Suppressor macrophage (primary cell): ENCODE measurements at regions not wholly inside any gene's neighbourhood (a gene's known extent, or its start where the extent isn't known, plus 50 kb on each side); places are given as distances from the start of the nearest gene placed in this dataset.
"Not testable (repeated sequence)": the region's sequence is repeated elsewhere in the genome, so short reads cannot be mapped to it uniquely, and the experiment has no call there.

Source experiments
- DNase-seq, 4 experiments: peaks; one replicate each; pipeline ENCODE4 v3.0.0-alpha.2; 2020 to 2022

- DNase-seq = no peak
Observed at GRCh38 chr4:33422656-33423055, 2702.5 kb downstream of the PCDH7 start.

DNA sequence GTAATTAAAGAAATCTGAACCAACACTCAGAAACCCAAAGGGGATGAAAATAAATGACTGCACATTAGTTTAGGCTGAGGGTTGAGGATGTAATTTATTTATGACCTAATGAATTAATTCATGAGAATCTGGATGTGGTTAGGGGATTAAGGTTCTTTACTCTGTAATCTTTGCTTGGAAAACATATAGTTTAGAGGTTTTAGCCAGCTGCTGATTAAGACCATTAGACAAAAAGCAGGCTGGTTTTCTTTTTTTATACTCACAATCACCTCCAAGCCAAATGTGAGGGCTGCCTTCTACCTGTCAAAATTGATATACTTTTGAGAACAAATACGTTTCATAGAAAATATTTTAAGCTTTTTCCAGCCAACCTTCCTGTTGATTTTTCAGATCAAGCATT, 2705.8 kb downstream of the PCDH7 start:
- DNase-seq = no peak

GRCh38 chr4:33427676-33428075, 2707.5 kb downstream of the PCDH7 start:
- no peak for DNase-seq

DNA sequence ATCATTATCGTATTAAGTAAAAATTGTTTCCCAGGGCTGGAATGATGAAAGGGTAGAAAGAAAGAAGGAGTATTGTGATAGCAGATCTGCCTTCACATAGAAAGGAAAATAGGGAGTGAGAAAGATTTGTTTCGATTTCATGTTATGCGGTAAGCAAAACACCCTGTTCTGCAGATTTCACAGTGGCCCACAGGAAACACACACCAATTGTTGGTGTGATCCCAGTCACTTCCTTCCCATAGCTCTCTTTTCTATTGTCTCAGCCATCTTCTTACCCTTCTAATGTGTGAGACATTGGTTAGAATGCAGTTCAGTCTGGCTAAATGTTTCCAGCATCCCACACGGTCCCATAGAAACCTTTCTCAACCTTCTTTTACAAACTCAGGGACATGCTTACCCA, 2709.8 kb downstream of the PCDH7 start:
- no peak for DNase-seq

DNA sequence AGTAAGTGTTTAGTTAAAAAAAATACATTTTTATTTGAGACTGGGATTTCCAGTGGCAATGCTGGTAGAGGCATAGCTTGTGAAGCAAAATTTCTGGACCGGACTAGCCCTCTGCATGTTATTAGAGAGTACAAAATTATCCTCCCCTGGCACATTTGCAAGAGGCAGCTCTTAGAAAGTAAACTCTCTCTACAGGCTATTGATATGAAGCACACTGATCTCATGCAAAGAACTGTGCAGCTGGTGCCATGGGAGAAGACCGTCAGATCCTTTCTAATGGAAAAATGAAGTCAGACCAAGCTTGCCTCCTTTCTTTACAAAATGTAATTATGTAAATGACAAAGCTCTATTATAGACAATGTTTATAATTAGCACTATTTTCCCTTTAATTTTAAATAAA, 2717.2 kb downstream of the PCDH7 start:
- DNase-seq = no peak

DNA sequence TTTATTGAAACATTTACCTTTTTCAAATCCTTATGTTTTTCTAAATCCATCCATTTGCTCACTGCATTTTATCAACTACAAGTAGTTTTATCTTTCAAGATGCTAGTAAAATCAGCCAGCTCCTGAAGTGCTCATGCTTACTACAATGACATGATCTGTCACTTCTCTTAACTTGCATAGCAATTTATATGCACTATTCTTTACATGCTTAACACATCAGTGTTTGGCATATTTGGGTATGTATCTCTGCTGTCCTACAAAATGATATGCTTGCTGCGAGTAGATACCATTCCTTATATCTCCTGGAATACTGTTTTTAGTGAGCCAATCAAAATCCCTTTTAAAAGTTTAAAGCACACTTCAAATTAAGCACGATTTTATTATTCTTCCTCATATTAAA, 2726.8 kb downstream of the PCDH7 start:
- DNase-seq = no peak

- no peak for DNase-seq
Observed at GRCh38 chr4:33448948-33449347, 2728.8 kb downstream of the PCDH7 start.

DNA sequence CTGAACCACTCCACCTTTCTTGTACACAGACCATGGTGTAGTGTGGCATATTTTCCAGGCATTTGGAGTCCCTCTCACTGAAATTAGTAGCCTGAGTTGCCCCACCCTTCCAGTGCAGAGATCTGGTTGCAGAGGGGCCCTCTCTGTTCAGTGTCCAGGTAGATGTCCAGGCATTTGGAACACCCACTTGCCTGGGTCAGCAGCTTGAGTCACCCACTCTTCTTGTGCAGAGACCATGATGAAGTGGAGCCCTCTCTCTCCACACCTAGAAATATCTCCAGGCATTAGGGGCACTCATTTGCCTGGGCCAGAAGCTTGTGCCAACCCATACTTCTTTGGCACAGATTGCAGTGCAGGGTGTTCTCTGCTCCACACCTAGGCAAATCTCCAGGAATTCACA, 2733.3 kb downstream of the PCDH7 start:
- no peak for DNase-seq

DNA sequence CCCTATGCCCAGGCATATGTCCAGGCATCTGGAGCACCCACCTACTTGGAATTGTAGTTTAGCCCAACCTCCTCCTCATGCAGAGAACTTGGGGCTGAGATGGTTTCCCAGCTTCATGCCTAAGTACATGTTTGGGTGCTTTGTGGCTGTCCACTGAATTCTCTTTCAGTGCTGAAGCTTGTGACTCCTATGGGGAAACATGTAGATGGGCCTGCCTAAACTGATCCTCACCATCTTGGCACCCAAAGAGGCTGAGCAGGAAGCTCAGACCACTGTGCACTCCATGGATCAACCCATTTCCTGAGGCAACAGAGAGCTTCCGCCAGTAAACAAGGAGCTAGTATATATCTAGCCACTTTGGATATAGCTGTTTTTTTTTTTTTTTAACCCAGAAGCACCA, 2733.7 kb downstream of the PCDH7 start:
- DNase-seq = no peak

DNA sequence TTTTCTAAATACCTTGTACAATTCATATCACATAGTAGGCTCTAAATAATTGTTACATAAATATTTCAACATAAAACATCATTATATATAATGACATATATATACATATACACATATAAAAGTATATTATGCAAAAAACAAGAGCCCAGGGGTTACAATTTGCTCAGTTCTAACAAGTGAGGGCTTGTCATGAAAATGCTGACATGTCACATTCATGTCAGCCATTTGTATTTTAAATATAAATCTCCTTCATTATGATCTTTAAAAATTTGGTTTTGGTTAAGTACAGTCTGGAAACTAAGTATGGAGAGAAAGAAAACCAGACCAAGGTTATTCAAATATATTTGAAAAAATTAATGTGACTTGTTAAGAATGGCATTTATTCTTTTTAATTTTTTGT, 2745.4 kb downstream of the PCDH7 start:
- DNase-seq = no peak

DNA sequence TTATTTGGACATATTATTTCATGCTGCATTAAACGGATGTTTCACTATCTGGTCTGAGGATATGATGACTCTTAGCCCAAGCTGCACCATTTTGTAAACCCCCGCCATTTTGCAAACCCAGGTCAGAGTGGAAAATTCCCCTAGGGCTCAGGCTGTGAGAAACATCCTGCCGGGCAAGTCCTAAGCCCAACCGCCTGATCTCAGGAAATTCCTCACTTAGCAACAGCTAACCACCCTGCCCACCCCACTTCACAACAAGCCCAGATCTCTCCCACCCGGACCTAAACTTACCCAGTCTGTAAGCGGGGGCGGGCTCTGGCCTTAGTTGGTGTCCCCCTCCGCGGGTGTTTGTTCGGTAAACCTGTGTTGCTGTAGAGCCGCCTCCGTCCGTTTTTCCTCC, 2747.1 kb downstream of the PCDH7 start:
- no peak for DNase-seq

DNA sequence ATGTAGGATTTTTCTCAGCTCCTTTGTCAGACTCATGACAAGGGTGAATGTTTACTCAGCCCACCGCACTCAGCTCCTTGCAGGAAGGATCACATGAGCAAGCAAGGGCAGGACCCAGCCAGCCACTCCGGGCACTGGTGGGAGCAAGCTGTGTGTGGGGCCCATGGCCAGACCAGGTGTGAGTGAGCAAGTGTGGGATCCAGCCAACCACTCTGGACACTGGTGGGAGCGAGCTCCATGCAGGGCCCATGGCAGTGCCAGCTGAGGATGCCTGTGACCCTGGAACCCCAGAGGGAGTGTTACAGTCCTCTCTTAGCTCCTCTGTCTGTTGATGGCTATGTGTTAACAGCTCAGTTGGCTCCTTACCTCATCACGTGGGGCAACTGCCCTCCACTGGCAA, 2750.6 kb downstream of the PCDH7 start:
- DNase-seq = no peak

- DNase-seq = no peak
Observed at GRCh38 chr4:33477715-33478114, 2757.5 kb downstream of the PCDH7 start.

GRCh38 chr4:33482773-33483172, 2761.5 kb downstream of the ARAP2 start:
- no peak for DNase-seq

DNA sequence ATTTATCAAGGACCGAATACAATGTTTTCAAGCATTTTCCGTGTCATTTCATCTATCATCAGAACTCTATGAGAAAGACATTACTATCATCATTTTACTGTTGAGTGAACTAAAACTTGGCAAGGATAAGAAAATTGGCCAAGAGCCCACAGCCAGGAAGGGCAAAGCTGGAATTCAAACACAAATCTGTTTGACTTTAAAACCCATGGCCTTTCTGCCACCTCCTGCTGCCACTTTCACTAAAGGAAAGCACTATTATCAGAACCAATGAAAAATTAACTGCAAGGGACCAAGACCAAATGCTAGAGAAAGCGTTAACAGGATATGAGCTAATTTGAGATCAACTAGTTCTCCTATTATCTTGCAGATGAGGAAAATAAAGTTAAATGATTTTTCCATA, 2759.2 kb downstream of the ARAP2 start:
- no peak for DNase-seq

- no peak for DNase-seq
Observed at GRCh38 chr4:33493231-33493630, 2751.1 kb downstream of the ARAP2 start.

DNA sequence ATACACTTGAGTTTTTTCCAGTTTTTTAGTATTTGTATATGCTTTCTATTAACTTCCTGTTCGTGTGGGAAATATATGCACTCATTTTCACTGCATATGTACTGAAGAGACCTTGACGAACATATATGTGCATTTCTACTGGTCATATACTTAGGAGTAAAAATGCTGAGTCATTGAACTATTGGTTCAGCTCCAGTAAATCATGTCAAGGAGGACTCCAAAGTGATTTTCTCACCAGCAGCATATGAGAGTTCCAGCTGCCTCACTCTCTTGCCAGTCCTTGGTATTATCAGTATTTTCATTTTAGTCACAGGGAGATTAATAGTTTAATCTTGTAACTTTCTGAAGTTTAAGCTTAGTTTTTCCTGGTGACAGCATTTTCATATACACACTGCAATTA, 2750.2 kb downstream of the ARAP2 start:
- DNase-seq = no peak

- not testable (repeated sequence) for DNase-seq
Observed at GRCh38 chr4:33501587-33501986, 2742.7 kb downstream of the ARAP2 start.

DNA sequence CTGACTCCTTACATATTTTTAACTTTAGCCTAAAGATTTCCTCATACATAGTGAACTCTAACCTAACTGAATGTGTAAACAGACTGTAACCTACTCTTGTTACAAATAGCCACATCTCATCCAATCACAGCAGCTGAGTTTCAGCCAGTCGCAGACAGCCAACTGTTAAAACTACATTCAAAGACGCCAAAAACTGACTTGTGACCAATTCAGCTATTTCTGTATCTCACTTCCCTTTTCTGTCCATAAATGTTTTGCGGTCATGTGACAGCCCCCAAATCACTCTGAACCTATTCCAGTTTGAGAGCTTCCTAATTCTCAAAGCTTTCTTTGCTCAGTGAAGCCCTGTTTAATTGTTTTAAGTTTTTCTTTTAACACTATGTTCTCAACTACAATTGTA, 2731.9 kb downstream of the ARAP2 start:
- peak; percentile 3 to 32 (median 18) for DNase-seq

DNA sequence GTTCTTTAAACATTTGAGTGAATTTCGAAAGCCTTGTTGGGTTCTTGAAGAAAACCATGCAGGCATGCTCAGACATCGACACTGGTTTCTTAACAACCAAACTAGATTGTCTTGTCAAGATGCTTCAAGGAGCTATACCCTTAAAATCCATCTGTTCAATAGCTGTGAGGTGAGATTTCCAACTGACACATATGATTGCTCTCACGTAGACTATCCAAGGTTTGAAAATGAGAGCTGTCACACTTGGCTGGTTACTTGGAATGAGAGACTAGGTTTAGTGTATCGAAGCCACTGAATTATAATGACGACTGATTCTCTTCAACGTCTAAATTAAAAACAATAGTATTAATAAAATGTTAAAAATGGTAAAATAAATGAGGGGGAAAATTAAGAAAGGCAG, 2725.5 kb downstream of the ARAP2 start:
- DNase-seq = no peak

GRCh38 chr4:33532821-33533220, 2711.5 kb downstream of the ARAP2 start:
- no peak for DNase-seq

DNA sequence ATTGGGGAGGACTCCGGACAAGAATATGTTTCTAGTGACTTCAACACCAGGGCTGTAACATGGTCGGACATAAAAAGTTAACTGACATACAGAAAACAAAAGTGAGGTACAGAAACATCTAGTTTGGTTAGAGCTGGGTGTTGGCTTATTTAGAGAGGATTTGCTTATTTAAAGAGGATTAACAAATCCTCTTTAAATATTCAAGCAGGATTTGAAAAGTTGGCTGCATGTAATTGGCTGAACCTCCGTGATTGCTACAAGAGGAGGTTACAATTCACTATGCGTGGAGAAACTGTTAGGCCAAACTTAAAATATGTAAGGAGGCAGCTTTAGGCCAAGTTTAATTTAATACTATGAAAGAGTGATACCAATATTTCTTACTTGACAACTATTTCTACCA, 2707.4 kb downstream of the ARAP2 start:
- DNase-seq = no peak

DNA sequence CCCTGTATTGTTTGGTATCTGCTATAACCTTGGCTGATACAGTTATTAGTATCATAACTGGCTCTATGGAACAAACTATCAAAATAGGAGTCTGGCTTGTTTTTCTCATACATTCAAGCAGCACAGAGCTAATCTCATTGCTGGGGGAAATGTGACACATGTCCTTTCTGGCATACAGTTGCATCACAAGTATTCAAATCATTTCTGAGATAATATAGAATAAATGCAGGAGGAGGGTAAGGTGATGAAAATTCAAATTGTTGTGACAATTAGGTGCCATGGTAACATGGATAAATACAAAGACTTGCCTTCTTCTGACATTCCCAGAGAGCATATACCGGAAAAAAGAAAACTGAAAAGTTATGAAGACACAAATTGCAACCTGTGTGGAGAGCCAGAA, 2706.8 kb downstream of the ARAP2 start:
- no peak for DNase-seq

DNA sequence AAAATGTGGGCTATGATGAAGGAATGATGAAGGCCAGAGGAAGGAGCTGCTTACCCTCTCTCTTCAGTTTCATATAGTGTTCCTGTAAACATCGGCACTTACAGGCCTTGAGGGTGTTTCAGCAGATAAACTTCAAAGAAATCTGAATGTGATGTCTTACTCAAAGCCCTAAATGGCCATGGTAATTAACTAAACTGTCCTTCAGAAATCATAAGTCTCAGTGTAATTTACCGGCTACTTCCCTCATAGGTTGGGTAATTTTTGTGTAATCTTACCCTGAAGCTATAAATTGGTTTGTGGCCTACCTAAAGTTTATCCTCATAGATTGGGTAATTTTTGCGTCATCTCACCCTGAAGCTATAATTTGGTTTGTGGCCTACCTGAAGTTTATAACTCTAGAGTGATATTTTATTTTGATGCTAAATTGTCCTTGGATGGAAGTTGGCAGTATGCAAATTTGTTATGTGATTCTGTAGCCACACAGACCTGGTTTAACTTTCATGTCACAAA, 2700.3 kb downstream of the ARAP2 start:
- no peak for DNase-seq

DNA sequence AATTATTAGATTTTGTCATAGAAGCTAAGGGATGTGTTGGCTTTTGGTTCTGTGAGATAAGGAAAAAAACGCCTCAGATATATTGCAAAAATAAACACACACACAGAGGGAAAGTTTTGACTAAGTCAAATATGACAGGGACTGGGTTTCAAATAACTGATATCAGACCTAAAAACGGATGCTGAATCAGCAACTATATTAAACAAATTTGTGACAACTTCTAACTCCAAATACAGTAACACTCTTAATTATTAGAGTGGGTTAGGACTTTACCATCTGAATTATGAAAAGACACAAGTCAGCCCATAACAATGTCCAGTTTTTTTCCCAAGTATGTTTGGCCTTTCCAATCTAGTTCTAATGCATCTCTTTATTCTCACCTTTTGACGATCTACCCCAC, 2693.1 kb downstream of the ARAP2 start:
- DNase-seq = no peak

- DNase-seq = no peak
Observed at GRCh38 chr4:33561259-33561658, 2683.1 kb downstream of the ARAP2 start.
